Limb (tissue), 2 donors: ENCODE measurements at regions not wholly inside any gene's neighbourhood (a gene's known extent, or its start where the extent isn't known, plus 50 kb on each side); places are given as distances from the start of the nearest gene placed in this dataset.
"Not testable (repeated sequence)": the region's sequence is repeated elsewhere in the genome, so short reads cannot be mapped to it uniquely, and the experiment has no call there.

Source experiments
- DNase-seq, 2 donors: peaks; one replicate each; pipeline ENCODE4 v3.0.0-alpha.2; 2016; ENCODE audit errors: extremely low spot score in 2 of 2

GRCh38 chr20:54860716-54861115, 385.3 kb downstream of the DOK5 start:
- DNase-seq, result no peak

GRCh38 chr20:54856202-54856601, 380.8 kb downstream of the DOK5 start:
- no peak for DNase-seq

- no peak for DNase-seq
Observed at GRCh38 chr20:54849741-54850140, 374.3 kb downstream of the DOK5 start.

GRCh38 chr20:54848984-54849538, 373.7 kb downstream of the DOK5 start:
- no peak for DNase-seq

- DNase-seq, result no peak
Observed at GRCh38 chr20:54848262-54848661, 372.9 kb downstream of the DOK5 start.

- DNase-seq, result no peak
Observed at GRCh38 chr20:54846948-54847347, 371.6 kb downstream of the DOK5 start.

- no peak for DNase-seq
Observed at GRCh38 chr20:54844346-54844745, 369.0 kb downstream of the DOK5 start.

GRCh38 chr20:54843865-54844264, 368.5 kb downstream of the DOK5 start:
- DNase-seq, result no peak

- no peak for DNase-seq
Observed at GRCh38 chr20:54843431-54843830, 368.0 kb downstream of the DOK5 start.

GRCh38 chr20:54839224-54839623, 363.8 kb downstream of the DOK5 start:
- no peak for DNase-seq

- DNase-seq, result no peak
Observed at GRCh38 chr20:54837226-54837625, 361.8 kb downstream of the DOK5 start.

- DNase-seq, result no peak
Observed at GRCh38 chr20:54822386-54822785, 347.0 kb downstream of the DOK5 start.

GRCh38 chr20:54820392-54820791, 345.0 kb downstream of the DOK5 start:
- no peak for DNase-seq

GRCh38 chr20:54806462-54806861, 331.1 kb downstream of the DOK5 start:
- no peak for DNase-seq

- no peak for DNase-seq
Observed at GRCh38 chr20:54794874-54795273, 319.5 kb downstream of the DOK5 start.

- DNase-seq, result no peak
Observed at GRCh38 chr20:54794110-54794509, 318.7 kb downstream of the DOK5 start.

- DNase-seq, result peak in 1 of 2 donors; percentile 22
Observed at GRCh38 chr20:54793291-54793992, 318.0 kb downstream of the DOK5 start.

GRCh38 chr20:54792688-54793087, 317.3 kb downstream of the DOK5 start:
- DNase-seq, result no peak

GRCh38 chr20:54788260-54788659, 312.9 kb downstream of the DOK5 start:
- DNase-seq, result not testable (repeated sequence)

- DNase-seq, result not testable (repeated sequence)
Observed at GRCh38 chr20:54782758-54783157, 307.4 kb downstream of the DOK5 start.

- no peak for DNase-seq
Observed at GRCh38 chr20:54774426-54774825, 299.0 kb downstream of the DOK5 start.

- no peak for DNase-seq
Observed at GRCh38 chr20:54773643-54774000, 298.2 kb downstream of the DOK5 start.

- DNase-seq, result no peak
Observed at GRCh38 chr20:54772893-54773642, 297.7 kb downstream of the DOK5 start.
